Thyroid gland (tissue), 4 donors: ENCODE measurements at regions not wholly inside any gene's neighbourhood (a gene's known extent, or its start where the extent isn't known, plus 50 kb on each side); places are given as distances from the start of the nearest gene placed in this dataset.

Experiments
- CTCF ChIP-seq, 6 experiments: fragments of 200-600 bp in 3 of 6; fragments of 450-650 bp in 3 of 6; sonication (generic) in 3 of 6; IDR thresholded peaks; one replicate each; pipeline ENCODE4 v1.5.1; 2016 to 2019; ENCODE audit warnings: antibody characterized with exemption in 6 of 6, mild to moderate bottlenecking in 2 of 6, inconsistent platforms in 1 of 6, moderate library complexity in 1 of 6
- POLR2A ChIP-seq, 2 donors: fragments of 450-650 bp; IDR thresholded peaks; one replicate each; pipeline ENCODE4 v1.6.1; 2017; ENCODE audit warnings: antibody characterized with exemption in 2 of 2, mild to moderate bottlenecking in 2 of 2, moderate library complexity in 1 of 2

GRCh38 chr7:13016592-13017332 is 329.3 kb downstream of the ARL4A start:
- TF ChIP-seq CTCF (IDR thresholded peaks at IDR 0.05) (no peak), POLR2A (IDR thresholded peaks at IDR 0.05) (no peak)
